Neural crest cell (in vitro differentiated cells): ENCODE measurements at regions not wholly inside any gene's neighbourhood (a gene's known extent, or its start where the extent isn't known, plus 50 kb on each side); places are given as distances from the start of the nearest gene placed in this dataset.

Experiments used
- DNase-seq: peaks from one replicate; pipeline ENCODE4 v3.0.0; 2021; ENCODE audit warnings: low read depth, mixed read lengths, low spot score
- H3K27ac Mint-ChIP-seq: one replicate; pipeline ENCODE4 v1.8.0; 2021; ENCODE audit warnings: mild to moderate bottlenecking, mixed read lengths; ENCODE audit not compliant: unreplicated experiment
- H3K27me3 Mint-ChIP-seq: 2 replicates; pipeline ENCODE4 v1.8.0; 2021; ENCODE audit warnings: low read depth, mild to moderate bottlenecking, mixed read lengths
- H3K36me3 Mint-ChIP-seq: 2 replicates; pipeline ENCODE4 v1.8.0; 2021; ENCODE audit warnings: low read depth, mild to moderate bottlenecking, mixed read lengths
- H3K4me1 Mint-ChIP-seq: 2 replicates; pipeline ENCODE4 v1.8.0; 2021; ENCODE audit warnings: mixed read lengths
- H3K4me3 Mint-ChIP-seq: one replicate; pipeline ENCODE4 v1.8.0; 2021; ENCODE audit warnings: mild to moderate bottlenecking, mixed read lengths
- H3K9me3 Mint-ChIP-seq: 2 replicates; pipeline ENCODE4 v1.8.0; 2021; ENCODE audit warnings: mixed read lengths
- CTCF ChIP-seq: fragments of 200-600 bp; sonication (generic); conservative IDR thresholded peaks from 2 replicates; pipeline ENCODE4 v1.5.0; 2021; ENCODE audit warnings: antibody characterized with exemption, mild to moderate bottlenecking

- peaks cover 3% of the 10 kb centered on the region for H3K4me1 Mint-ChIP-seq
- no peaks in the 10 kb centered on the region for H3K27me3 Mint-ChIP-seq
- TF ChIP-seq CTCF = no peak
- no peak overlapping the region for H3K4me3 Mint-ChIP-seq
- H3K27ac Mint-ChIP-seq = no peak overlapping the region
- no peak for DNase-seq
- peaks cover 12% of the 10 kb centered on the region for H3K9me3 Mint-ChIP-seq
- H3K36me3 Mint-ChIP-seq = peaks cover 11% of the 10 kb centered on the region
Measured at GRCh38 chrX:10949541-10949940, 161.6 kb upstream of the HCCS start.

DNA sequence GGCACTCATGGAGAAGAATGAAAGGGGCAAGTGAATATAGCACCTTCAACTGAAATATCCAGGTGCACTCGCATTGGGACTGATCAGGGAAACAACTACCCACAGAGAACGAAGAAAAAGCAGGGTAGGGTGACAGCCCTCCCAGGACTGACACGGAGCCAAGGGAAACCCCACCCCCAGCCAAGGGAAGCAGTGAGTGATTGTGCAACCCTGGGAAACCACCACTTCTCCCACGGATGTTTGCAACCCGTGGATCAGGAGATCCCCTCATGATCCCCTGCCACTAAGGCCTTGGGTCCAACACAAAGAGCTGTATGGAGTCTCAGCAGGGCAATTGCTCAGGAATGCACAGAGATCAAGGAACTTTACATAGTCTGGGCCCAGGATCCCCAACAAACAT, 158.5 kb upstream of the HCCS start:
- no peak for TF ChIP-seq CTCF
- no peak overlapping the region for H3K4me3 Mint-ChIP-seq
- peaks cover 27% of the 10 kb centered on the region for H3K9me3 Mint-ChIP-seq
- H3K27ac Mint-ChIP-seq = no peak overlapping the region
- H3K36me3 Mint-ChIP-seq = peaks cover 11% of the 10 kb centered on the region
- no peaks in the 10 kb centered on the region for H3K4me1 Mint-ChIP-seq
- no peak for DNase-seq
- no peaks in the 10 kb centered on the region for H3K27me3 Mint-ChIP-seq

DNA sequence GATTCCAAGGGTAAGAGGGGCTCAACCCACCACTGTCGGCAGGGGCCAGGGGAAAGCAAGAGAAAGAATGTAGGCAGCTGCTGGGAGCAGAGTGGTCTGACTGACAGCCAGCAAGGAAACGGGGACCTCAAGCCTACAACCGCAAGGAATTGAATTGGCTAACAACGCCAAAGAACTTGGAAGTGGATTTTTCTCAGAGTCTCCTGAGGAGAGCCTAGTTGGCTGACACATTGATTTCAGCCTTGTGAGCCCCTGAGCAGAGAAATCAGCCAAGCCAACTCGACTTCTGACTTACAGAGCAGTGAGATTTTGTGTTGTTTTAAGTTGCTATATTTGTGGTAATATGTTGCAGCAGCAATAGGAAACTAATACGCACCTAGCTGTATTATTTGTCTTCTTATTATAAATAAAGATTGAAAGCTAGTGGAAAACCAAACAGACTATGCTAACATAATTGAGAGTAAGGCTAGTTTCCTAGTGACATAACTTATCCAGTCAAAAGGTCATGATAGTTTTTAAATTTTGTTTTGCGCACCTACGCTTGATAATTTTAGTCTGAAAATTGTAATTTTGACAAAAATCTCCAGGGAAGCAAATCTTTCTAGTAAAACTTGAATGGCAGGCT, 145.8 kb upstream of the HCCS start:
- peaks cover 7% of the 10 kb centered on the region for H3K36me3 Mint-ChIP-seq

GRCh38 chrX:10966057-10966456, 145.1 kb upstream of the HCCS start:
- Mint-ChIP-seq H3K27ac (no peak overlapping the region), H3K9me3 (peaks cover 10% of the 10 kb centered on the region), H3K36me3 (peaks cover 7% of the 10 kb centered on the region), H3K27me3 (no peaks in the 10 kb centered on the region), H3K4me3 (no peak overlapping the region), H3K4me1 (no peaks in the 10 kb centered on the region)
- no peak for DNase-seq
- TF ChIP-seq CTCF = no peak

More for the DNA sequence above, 145.8 kb upstream of the HCCS start:
- Mint-ChIP-seq H3K27me3 (no peaks in the 10 kb centered on the region), H3K27ac (no peak overlapping the region), H3K9me3 (peaks cover 11% of the 10 kb centered on the region), H3K4me1 (no peaks in the 10 kb centered on the region), H3K4me3 (no peak overlapping the region)
- no peak for DNase-seq
- no peak for TF ChIP-seq CTCF

DNA sequence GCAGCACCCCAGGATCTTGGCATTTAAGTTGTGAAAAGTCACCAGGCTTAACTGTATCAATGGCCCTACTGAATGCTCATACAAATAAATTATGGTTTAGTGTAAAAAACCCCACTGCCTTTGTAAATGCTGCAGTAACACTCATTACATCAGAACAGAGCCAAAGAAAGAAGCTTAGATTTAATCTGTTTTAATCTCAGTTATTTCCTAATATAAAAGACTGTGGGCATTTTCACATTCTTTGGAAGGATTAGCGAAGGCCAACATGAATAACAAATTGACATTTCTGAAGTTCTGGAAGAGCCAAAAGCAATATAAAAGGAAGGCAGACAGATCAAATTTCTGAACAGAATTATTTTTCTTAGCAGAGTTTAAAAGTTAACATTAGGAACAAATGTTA, 140.0 kb upstream of the HCCS start:
- H3K36me3 Mint-ChIP-seq = peaks cover 4% of the 10 kb centered on the region
- H3K4me1 Mint-ChIP-seq = no peaks in the 10 kb centered on the region
- no peak overlapping the region for H3K4me3 Mint-ChIP-seq
- no peaks in the 10 kb centered on the region for H3K27me3 Mint-ChIP-seq
- H3K27ac Mint-ChIP-seq = no peak overlapping the region
- TF ChIP-seq CTCF = no peak
- H3K9me3 Mint-ChIP-seq = peaks cover 12% of the 10 kb centered on the region
- DNase-seq = no peak
